ENCODE measurements at regions not wholly inside any gene's neighbourhood (a gene's known extent, or its start where the extent isn't known, plus 50 kb on each side); places are given as distances from the start of the nearest gene placed in this dataset.

DNA sequence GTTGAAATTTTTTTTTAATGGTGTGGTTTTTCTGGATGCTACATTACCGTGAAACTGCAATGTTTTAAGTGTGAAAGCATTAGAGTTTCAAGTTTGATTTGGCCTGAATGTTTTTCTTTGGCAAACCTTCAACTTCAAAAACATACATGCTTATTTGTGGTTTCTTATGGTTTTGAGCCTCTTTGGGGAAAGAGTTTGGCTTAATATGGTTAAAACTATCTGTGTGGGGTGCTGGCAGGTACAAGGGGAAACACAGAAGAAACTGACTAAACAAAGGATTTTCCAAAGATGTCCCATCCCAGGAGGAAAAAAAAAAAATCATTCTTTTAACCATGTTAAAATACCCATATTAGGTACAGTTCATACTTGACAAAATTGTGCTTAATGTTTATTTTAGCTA is 121.1 kb downstream of the HGF start:
- no peak for DNase-seq

DNA sequence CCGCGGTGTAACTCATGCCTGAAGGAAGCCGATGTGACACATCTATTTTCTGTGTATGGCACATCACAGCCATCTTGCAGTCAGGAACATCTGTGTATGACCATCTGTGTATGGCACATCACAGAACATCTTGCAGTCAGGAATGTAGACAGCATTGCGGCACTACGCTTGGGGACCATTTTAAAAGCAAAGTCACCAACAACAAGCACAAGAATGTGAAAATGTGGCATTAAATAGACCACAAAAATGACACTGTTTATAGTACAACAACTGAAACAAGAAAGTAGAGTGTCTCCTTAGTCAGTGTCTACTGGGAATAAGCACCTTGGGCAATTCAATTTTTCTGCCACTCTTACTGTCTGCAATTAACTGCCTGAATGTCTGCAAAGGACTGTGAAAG is 124.4 kb downstream of the HGF start:
- DNase-seq, result no peak

DNA sequence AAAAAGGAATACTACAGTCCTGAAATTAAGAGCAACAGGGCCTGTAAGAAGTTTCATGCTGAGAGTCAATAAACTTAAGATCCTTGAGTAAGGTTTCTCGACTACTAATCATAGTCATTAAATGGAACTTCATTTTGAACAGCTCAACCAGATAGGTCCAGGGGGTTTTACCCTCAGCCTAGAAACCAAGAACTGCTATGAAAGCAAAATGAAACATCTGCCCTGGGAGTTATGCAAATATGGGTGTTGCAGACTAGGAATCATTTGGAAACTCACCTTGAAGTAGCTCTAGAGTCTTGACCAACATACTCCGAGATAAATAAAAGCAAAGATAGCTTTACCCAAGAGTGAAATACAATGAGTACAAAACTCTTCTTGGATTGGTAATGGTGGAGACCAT is 128.0 kb downstream of the HGF start:
- no peak for DNase-seq

DNA sequence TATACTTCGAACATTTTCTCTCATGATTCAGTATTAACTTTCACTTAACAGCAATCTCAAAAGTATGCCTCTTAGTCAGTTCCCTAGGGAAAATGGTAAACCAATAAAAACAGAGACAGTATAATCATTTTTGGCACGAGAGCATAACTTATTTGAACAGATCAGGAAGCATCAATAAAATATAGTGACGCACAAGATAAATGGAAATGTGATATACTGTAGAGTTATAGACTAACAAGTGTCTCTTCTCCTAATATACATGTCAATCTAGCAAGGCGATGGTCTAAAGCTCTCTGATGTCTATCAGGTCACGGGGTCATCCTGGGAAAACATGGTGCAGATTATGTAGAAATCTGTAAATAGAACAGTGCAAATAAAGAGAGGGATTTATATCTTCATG is 131.6 kb downstream of the HGF start:
- no peak for DNase-seq

DNA sequence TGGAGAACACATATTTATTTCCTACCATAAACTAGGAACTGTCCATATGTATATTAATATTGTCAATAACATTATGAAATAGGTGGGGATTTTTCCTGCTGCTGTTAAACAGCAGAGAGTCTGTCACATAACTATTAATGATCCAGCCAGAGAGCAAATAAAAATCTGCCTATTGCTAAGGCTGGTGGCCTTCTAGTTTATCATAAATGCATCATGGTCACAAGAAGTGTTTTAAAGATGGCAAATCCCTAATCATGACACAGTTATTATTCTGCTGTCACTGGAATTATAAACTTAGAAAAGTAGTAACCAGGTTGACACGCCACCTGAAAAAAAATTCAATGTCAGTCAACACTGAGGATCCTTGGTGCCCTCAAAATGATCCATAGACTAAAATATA is 132.3 kb downstream of the HGF start:
- no peak for DNase-seq

DNA sequence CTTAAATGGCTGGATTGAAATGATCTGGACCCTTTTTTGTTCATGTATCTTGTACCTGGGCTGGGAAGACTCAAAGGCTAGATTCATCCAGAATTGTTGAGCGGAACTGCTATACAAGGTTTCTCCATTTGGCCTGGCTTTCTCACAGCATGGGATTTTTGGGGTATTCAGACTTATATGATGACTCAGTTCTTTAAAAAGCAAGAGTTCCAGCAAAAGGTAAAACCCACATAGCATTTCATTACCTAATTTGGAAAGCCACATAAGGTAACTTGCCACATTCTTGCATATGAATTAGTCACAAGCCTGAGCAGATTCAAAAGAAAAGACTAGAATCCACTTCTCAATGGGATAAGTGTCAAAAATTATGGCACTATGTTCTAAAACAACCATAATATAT is 137.4 kb downstream of the HGF start:
- no peak for DNase-seq

DNA sequence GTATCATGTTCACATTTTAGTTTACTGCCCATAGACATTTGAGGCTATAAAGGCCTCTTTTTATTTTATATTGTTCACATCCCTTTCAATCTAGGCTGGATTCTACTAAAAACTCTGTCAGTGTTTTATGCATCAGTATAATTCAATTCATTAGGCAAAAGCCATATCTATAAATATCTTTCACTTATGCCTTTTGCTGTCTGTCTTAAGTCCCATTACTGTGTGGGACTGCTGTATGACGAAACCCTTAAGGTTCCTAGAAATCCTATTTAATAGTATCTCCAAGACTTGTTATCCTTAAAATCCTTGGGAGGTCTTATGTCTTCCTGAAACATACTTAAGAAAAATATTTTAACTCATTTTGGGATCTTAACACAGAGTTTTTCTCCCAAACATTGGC is 139.2 kb downstream of the HGF start:
- no peak for DNase-seq

DNA sequence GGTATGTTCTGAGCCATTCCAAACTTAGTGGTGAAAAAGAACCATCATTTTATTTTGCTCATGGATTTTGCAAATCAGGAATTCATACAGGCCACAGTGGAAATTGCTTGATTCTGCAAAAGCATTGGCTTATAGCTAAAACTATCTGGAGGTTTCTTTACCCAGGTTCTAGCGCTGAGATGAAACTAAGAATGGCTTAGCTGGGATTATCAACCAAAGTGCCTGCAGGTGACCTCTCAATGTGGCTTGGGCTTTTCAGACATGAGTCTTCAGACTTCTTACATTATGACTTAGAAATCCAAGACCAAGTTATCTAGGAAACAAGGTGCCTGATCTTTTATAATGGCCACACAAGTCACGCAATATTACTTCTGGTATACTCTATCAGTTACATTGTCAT is 140.1 kb downstream of the HGF start:
- no peak for DNase-seq

DNA sequence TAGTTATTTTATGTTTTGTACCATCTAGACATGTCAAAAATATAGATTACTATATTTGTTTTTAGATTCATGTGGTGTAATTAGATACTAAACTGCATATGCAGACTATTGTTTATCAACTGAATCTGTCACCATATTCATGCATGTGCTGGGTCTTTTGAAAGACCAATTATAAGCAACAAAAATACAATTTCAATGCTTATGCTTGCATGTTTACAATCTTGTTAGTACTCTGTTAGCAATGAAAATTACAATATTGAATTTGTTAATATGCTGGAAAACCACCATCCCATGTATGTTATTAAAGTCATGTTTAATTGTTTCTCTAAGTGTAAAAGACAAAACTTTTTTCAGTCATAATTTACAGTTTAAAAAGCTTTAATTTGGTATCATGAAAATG is 140.9 kb downstream of the HGF start:
- DNase-seq, result no peak

DNA sequence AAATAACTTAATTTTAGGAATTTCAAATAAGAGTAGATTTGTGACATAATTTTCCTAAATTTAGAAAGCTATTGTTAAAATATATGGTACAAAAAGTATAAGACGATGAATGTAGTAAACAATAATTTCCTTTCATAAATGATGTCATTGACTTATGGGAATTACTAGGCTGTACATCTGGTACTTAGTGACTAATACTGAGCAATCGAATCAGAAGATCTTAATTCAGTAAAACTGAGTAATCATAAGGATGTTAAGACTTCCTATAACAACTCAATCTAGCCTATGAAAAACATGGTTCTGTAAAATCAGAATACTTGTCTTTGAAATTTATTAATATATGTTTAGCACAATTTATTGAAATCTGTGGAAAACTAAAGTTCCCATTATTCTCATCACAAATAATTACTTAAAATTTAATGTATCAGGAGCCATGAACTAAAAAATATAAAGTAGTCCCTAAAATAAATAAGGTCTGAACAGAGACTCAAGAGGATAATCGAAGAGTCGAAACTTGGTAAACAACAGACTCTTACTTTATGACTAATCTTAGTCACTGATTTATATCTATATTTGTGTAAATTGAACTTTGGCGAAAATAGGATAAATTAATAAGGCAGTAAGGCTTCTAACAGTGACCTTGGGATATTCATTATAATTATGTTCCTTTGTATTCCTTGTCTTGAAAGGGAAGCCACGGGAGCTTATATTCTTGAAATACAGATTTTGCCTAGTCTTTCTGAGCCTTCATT is 142.1 kb downstream of the HGF start:
- DNase-seq, result no peak

DNA sequence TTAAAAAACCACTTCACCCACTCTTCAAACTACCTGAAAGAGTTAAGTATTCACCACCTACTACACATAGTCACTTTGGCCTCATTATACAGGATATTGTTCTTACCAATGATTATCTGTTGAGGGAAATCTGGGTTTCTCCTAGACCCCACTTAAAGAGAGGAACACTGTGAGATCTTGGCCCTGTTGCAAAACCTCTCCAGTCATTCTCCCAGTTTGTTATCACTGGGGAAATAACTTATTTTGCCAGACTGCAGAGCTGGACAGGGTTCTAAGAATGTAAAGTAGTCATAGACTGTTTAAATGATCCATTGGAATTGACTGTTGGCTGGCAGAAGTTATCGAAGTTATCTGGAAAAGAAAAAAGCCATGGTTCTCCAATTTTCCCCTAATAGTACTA is 143.8 kb downstream of the HGF start:
- no peak for DNase-seq

DNA sequence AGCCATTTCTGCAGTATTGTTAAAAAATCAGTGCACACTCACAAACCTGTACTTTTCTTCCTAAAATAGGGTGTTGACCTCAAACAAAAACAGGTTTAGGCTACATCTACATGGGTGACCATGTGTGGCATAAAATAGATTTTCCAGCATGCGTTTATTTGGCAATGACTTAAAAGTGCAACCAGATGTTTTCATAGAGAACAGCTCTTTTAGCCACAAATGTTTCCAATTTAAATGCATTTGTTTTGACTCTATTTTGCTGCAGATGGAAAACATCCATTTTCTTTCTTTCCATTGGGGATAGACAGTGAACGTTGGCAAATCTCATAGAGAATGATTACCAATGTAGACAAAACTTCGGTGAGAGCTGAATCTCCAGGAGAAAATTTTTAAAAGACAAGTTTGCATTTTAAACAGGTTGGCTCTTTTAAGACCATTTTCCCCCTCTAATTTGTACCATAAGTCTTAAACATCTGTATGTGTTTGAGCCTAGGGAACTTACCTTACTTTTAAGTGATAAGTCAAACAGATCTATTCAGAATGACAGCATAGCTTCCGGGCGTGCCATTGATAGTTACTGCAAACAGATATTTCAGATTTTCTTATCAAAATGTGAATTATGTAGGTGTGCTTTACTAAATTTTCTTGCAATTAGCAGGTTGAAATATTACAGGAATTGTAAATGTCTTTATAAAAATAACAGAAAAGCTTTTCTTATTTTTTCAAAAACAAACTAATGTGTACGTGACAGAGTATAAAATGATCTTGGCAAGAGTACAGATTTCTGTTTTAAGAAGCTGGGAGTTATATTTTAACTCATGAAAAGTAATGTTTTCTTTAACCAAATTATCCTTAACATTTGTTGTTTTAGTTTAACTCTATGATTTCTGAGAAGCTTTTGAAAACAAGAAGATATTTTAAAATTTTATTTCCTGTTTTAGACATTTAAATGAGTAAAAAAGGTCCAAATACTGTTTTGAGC is 144.9 kb downstream of the HGF start:
- no peak for DNase-seq

DNA sequence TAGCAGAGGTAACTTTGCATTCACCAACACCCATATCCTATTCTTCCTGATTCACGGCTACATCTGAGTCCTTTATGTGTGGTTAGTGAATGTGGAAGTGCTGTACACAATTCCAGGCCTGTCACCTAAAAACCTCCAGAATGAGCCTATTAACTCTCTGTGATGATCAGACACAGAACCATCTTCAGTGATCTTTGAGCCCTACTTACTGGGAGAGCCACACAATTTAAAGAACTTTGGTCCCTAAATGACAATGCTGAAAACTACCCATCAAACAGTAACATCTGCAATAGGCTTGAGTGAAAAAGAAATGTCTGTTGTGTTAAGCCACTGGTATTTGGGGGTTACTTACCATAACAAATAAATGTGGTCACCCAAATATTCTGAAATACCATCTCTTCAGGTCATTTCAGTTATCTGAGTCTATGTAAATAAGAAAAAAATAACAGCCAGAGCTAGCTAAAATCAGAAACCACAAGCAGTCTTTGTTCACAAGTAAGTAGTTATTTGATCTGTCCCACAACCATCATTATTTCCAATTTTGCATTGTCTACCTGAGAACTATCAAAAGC is 145.7 kb downstream of the HGF start:
- DNase-seq, result no peak

DNA sequence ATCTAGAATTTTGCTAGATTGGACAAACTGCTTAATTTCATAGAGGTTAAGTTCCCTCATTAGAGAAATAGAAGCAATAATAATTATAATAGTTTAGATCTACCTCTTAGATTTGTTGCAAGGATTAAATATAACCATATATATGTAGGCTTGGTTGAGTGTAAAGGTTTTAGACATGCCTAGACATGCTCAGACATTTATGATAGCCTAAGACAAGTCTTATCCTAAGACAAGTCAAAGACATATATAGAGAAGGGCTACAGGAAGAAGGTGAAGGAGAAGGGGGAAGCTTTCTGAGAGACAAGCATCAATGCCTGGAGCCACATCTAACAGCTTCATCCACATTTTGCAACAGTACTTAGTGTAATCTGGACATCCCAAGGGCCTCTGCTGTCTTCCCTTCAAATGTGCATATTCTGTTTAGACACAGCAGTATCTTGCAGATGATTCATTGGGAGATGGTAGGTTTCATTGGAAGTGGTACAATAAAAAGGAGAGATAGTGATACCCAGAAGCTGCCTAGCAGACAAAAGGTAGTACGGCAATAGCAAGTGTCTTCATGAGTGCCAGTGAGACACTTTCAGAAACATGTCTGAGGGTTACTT is 146.5 kb downstream of the HGF start:
- DNase-seq, result no peak

DNA sequence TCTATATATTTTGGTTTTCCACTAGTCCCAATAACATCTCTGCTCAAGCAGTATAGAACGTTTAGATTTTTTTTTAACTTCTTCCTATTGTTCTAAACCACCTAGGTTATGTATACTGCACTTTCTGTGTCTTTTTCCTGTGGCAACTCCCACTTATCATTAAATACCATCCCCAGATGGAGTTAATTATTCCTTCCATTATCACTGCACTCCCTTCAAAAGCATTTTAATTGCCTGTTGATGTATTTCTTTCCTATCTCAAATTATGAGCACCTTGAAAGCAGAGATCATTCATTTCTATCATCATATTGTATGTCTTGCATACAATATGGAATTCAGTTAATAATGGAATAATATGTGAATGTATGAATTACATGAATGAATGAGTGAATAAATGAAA is 148.0 kb downstream of the HGF start:
- DNase-seq, result no peak

DNA sequence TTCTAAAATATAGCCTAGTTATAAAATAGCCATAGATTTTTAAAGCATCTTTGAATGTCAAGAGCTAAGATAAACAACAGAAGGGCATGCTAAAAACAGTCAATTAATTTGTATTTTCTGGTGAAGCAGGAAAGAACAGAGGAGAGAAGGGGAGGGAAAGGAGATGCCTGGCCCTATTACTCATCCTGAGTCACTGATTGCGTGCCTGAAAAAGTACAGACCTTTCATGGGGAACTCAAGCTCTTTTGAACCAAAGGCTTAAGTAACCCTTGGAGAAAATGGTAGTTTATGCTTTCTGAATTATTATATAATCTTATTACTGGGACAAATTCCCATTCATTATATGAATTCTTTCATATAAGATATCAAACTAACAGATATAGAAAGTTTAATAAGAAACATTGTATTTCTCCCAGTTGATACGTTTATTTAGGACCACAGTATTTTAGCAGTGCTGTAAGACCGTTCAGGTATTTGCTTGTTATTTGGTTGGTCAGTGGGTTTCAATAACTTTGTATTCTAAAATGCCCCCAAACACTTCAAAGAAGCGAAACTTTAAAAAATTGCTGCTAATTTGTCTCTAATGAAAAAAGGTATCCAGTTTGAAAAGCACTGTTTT is 151.3 kb downstream of the HGF start:
- no peak for DNase-seq

DNA sequence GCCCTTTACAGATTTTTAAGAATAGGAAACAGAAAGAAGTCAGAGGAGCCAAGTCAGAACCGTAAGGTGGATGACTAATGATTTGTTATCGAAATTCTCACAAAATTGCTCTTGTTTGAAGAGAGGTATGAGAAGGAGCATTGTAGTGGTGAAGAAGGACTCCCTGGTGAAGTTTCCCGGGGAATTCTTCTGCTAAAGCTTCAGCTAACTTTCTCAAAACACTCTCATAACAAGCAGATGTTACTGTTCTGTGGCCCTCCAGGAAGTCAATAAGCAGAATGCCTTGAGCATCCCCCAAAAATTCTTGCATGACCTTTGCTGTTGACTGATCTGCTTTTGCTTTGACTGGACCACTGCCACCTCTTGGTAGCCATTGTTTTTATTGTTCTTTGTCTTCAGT is 152.9 kb downstream of the HGF start:
- DNase-seq, result no peak

DNA sequence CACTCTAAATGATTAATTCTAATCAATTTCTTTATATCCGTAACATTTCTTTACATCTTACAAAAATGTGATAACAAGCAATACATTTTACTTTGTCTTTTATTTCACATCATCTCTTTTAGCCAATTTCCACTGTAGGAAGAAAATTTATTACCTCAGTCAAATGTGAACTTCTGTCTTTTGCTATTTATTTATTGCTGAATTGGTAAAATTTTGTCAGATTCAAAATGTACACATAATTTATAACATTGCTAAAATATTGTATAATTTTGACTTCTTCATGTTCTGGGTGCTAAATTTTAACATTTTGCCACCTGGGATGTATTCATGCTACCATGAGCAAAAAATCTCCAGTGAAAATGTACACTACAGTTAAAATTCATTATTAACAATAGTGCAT is 158.0 kb downstream of the HGF start:
- DNase-seq, result no peak

DNA sequence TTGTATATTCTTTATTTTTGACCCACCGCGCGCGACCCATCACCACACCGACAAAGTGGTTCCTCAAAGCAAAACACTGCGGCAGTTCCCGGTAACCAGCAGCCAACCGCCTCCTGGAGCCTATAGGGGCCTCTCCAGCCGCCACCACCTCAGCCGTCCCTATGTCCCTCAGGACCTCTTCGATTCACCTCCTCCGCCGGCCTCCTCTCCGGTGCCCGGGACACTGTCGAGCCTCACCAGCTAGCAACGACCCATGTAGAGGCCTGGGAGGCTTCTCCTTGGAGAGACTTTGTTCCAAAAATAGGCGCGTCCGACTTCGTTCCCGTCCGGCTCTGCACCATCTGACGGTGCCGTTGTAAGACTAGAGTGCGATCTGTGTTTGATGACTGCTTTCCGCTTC is 158.8 kb downstream of the HGF start:
- no peak for DNase-seq

DNA sequence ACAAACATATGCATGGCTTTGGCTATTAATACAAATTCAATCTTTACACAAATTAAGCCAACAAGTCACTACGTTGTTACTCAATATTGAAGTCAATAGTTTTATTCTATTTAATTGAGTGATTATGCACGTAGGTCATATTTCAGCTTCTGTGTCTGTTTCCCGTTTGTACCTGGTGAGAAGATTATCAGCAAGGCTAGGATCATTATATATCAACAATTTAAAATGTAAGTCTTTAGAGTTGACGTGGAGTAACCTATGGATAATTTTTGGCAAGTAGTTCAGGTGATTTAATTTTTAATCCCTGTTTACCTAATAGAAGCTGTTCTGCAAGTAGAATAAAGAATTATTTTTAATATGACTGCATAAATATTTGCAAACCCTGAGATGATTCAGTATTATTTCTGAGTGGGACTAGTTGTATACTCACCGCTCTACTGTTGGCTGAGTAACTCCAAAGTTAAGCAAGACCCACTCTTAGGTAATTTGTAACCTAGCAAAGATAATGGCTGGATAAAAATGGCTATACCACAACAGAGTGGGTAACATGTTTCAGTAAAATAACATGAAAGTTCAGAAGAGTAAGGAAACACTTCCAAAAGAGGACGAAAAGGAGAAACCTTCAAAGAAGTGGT is 161.0 kb downstream of the HGF start:
- DNase-seq, result no peak

DNA sequence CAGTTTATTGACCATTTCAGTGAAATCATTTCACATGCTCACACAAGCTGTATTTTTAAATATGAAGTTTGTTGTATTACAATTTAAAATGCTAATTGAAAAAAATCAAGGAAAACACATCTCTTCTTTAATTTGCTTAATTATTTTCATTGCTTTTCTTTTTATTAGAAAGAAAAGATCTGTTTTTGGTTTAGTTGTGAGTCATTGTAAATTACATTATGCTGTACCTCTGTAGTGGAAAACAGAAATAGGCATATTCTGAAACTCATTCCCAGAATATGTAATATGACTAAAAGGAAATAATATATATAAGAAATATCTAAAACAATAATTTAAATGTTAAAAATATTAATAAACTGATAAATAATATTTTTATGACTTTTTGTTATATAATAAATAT is 161.9 kb downstream of the HGF start:
- no peak for DNase-seq

DNA sequence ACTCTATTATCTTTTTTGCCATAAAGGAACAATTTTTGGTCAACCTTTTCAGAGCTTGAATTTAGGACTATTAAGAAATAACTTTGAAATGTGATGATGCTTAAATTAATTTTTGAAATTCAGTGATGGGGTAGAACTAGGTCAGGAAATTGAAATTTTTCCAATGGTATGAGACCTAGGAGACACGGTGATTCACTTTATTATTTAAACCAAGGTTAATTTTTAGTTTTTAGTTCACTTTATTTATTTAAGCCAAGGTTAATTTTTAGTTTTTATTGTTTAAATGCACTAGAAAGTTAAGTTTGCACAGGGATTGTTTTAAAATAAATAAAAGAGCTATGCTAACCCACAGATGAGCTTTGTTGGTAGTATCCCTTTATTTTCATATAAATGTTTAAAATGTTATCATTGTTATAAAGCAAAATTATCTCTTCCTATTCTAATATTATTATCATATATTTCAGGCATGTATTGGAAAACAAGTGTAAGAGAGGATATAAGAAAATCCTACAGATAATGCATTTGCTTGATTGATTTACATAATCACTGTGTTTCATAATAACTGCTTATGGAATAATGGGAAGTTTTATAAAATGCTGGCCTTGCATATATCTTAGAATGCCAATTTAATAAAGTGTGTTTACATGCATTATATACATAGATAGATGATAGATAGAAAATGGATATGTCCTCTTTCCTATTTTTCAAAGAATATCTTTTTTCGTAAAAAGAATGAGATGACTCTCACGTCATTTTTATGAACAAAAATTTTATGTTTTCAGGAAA is 163.6 kb downstream of the HGF start:
- DNase-seq, result no peak
